PC-9 (cell line): ENCODE measurements at regions not wholly inside any gene's neighbourhood (a gene's known extent, or its start where the extent isn't known, plus 50 kb on each side); places are given as distances from the start of the nearest gene placed in this dataset.

ENCODE experiments used
- BruUV-seq: library from RNA; stranded (reverse); fragments of 400-500 nt; replicated peaks from 2 replicates; lab custom pipeline; 2021; lab: Mats Ljungman, UMichigan
- CTCF ChIA-PET: fragments of 300-600 bp; sonication (Branson Sonifier 250); formaldehyde crosslinking; loops from one replicate; lab custom pipeline; 2022; ENCODE audit warnings: antibody characterized with exemption; lab: Charles Lee
- POLR2A ChIA-PET: fragments of 300-600 bp; sonication (Branson Sonifier 250); formaldehyde crosslinking; loops from one replicate; lab custom pipeline; 2022; ENCODE audit warnings: antibody characterized with exemption; ENCODE audit not compliant: unreplicated experiment; lab: Charles Lee
- DNase-seq, 2 experiments: peaks; one replicate each; pipeline versions ENCODE4 v3.0.0 to v3.0.0-alpha.2; 2015 to 2022; ENCODE audit warnings: mixed read lengths in 1 of 2
- H2AFZ ChIP-seq: fragments of 200-600 bp; sonication (generic); 2 replicates; pipeline ENCODE4 v1.8.1; 2017; ENCODE audit warnings: antibody characterized with exemption
- H3F3A ChIP-seq: fragments of 200-600 bp; sonication (generic); 2 replicates; pipeline ENCODE4 v1.8.1; 2017; ENCODE audit warnings: antibody characterized with exemption, mild to moderate bottlenecking, low read depth; ENCODE audit not compliant: insufficient read depth
- H3K27ac ChIP-seq: fragments of 200-600 bp; sonication (generic); 2 replicates; pipeline ENCODE4 v1.6.1; 2016; ENCODE audit warnings: mixed run types
- H3K27me3 ChIP-seq: fragments of 200-600 bp; sonication (generic); 2 replicates; pipeline ENCODE4 v1.6.1; 2016; ENCODE audit warnings: low read depth, mixed run types; ENCODE audit not compliant: insufficient read depth
- H3K36me3 ChIP-seq: fragments of 200-600 bp; sonication (generic); 2 replicates; pipeline ENCODE4 v1.6.1; 2016; ENCODE audit warnings: low read depth, mixed run types
- H3K4me1 ChIP-seq: fragments of 200-600 bp; sonication (generic); replicated peaks from 2 replicates; pipeline ENCODE4 v1.6.1; 2016; ENCODE audit warnings: mixed run types; ENCODE audit not compliant: insufficient read depth
- H3K4me2 ChIP-seq: fragments of 200-600 bp; sonication (generic); 2 replicates; pipeline ENCODE4 v1.6.1; 2017; ENCODE audit warnings: mixed run types
- H3K4me3 ChIP-seq: fragments of 200-600 bp; sonication (generic); 2 replicates; pipeline ENCODE4 v1.6.1; 2016; ENCODE audit warnings: mixed run types
- H3K79me2 ChIP-seq: fragments of 200-600 bp; sonication (generic); 2 replicates; pipeline ENCODE4 v1.6.1; 2017; ENCODE audit warnings: low read depth, mixed run types
- H3K9me2 ChIP-seq: fragments of 200-600 bp; sonication (generic); 2 replicates; pipeline ENCODE4 v1.8.1; 2017; ENCODE audit warnings: mild to moderate bottlenecking; ENCODE audit not compliant: insufficient read depth
- H3K9me3 ChIP-seq: fragments of 200-600 bp; sonication (generic); 2 replicates; pipeline ENCODE4 v1.8.1; 2016; ENCODE audit warnings: low read depth; ENCODE audit not compliant: insufficient read depth
- H4K20me1 ChIP-seq: fragments of 200-600 bp; sonication (generic); 2 replicates; pipeline ENCODE4 v1.8.1; 2017; ENCODE audit not compliant: insufficient read depth
- CTCF ChIP-seq: fragments of 200-600 bp; sonication (generic); conservative IDR thresholded peaks from 2 replicates; pipeline ENCODE4 v1.6.1; 2017; ENCODE audit warnings: mixed run types, antibody characterized with exemption, mild to moderate bottlenecking, moderate library complexity
- EZH2 ChIP-seq: fragments of 200-600 bp; sonication (generic); IDR thresholded peaks from 2 replicates; pipeline ENCODE4 v1.8.0; 2017; ENCODE audit warnings: antibody characterized with exemption, low read depth
- intact Hi-C: fragments of 100-400 bp; cut with micrococcal nuclease; formaldehyde crosslinking; loops from one replicate; pipeline ENCODE4 v1.10.0; 2022; ENCODE audit not compliant: unreplicated experiment

GRCh38 chr20:22862671-22863230 lies 172.4 kb upstream of the SSTR4 start:
- Histone ChIP-seq H2AFZ (no peak overlapping the region), H3K79me2 (no peaks in the 10 kb centered on the region), H3K4me1 (no peaks in the 10 kb centered on the region), H3F3A (no peaks in the 10 kb centered on the region), H3K4me2 (no peak overlapping the region), H3K9me2 (no peaks in the 10 kb centered on the region), H3K9me3 (no peaks in the 10 kb centered on the region), H3K27ac (no peak overlapping the region), H3K36me3 (no peaks in the 10 kb centered on the region), H4K20me1 (no peaks in the 10 kb centered on the region), H3K4me3 (no peak overlapping the region), H3K27me3 (no peaks in the 10 kb centered on the region)
- intact Hi-C loops, result no loop called here
- no TSS peak for BruUV-seq
- no peak for TF ChIP-seq EZH2
- peak; percentile 30; the same call in 1 of the 2 replicates for TF ChIP-seq CTCF
- no peak for DNase-seq
- ChIA-PET POLR2A (no interaction called here), CTCF (no interaction called here)

- intact Hi-C loops, result no loop called here
- H3K36me3 ChIP-seq, result no peaks in the 10 kb centered on the region
- no peaks in the 10 kb centered on the region for H3K9me2 ChIP-seq
- ChIA-PET POLR2A (no interaction called here), CTCF (no interaction called here)
- H3K4me2 ChIP-seq, result no peak overlapping the region
- H3K9me3 ChIP-seq, result no peaks in the 10 kb centered on the region
- H3F3A ChIP-seq, result no peaks in the 10 kb centered on the region
- no peak for DNase-seq
- H4K20me1 ChIP-seq, result no peaks in the 10 kb centered on the region
- no peak for TF ChIP-seq EZH2
- TF ChIP-seq CTCF, result no peak
- BruUV-seq, result no TSS peak
- H3K4me1 ChIP-seq, result no peaks in the 10 kb centered on the region
- H3K4me3 ChIP-seq, result no peak overlapping the region
- H3K27me3 ChIP-seq, result no peaks in the 10 kb centered on the region
- no peak overlapping the region for H3K27ac ChIP-seq
- H3K79me2 ChIP-seq, result no peaks in the 10 kb centered on the region
- H2AFZ ChIP-seq, result no peak overlapping the region
Observed at GRCh38 chr20:22863826-22864225, 171.3 kb upstream of the SSTR4 start.

GRCh38 chr20:22866812-22867341 lies 168.2 kb upstream of the SSTR4 start:
- Histone ChIP-seq H3K4me2 (no peak overlapping the region), H3K27ac (no peak overlapping the region), H3K27me3 (no peaks in the 10 kb centered on the region), H3F3A (no peaks in the 10 kb centered on the region), H3K79me2 (no peaks in the 10 kb centered on the region), H2AFZ (no peak overlapping the region), H3K4me3 (no peak overlapping the region), H4K20me1 (no peaks in the 10 kb centered on the region), H3K4me1 (no peaks in the 10 kb centered on the region), H3K9me2 (no peaks in the 10 kb centered on the region), H3K9me3 (no peaks in the 10 kb centered on the region), H3K36me3 (no peaks in the 10 kb centered on the region)
- ChIA-PET CTCF (interaction anchor here (0.6 kb wide), 1 partner anchor 100 kb away, joined by 3 read pairs; no protein-coding TSS in a partner anchor), POLR2A (no interaction called here)
- intact Hi-C loops, result no loop called here
- DNase-seq, result no peak
- TF ChIP-seq CTCF (no peak), EZH2 (no peak)
- BruUV-seq, result no TSS peak
